GM12874 (cell line): ENCODE measurements at regions not wholly inside any gene's neighbourhood (a gene's known extent, or its start where the extent isn't known, plus 50 kb on each side); places are given as distances from the start of the nearest gene placed in this dataset.

Experiments used
- TF ChIP-seq, protein P1 (sequence below): IDR thresholded peaks from 2 replicates; pipeline ENCODE4 v1.5.1; 2011; ENCODE audit warnings: low read depth, mild to moderate bottlenecking, control low read depth, low read length, moderate library complexity; ENCODE audit not compliant: insufficient read depth

DNA sequence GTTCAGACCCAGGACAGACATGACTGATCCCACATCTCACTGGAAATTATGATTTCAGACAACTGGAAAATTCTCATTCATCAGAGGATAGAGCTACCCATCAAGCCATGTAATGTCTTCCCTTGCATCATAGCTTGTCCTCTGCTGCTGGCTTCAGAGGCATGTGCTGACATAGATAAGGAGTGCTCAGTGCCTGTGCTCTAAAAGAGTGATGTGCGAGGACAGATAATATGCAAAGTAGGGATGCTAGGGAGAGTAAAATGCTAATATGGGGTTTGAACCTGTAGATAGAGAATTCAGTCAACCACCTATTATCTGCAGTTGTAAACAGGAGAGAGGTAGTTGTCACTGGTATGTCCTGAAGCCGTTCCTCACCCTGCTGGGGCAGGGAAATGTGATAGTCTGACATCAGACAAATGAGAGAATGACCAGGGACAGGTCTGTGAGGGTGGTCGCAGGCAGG is 349.7 kb upstream of the CCL2 start:
- TF ChIP-seq, protein P1, sequence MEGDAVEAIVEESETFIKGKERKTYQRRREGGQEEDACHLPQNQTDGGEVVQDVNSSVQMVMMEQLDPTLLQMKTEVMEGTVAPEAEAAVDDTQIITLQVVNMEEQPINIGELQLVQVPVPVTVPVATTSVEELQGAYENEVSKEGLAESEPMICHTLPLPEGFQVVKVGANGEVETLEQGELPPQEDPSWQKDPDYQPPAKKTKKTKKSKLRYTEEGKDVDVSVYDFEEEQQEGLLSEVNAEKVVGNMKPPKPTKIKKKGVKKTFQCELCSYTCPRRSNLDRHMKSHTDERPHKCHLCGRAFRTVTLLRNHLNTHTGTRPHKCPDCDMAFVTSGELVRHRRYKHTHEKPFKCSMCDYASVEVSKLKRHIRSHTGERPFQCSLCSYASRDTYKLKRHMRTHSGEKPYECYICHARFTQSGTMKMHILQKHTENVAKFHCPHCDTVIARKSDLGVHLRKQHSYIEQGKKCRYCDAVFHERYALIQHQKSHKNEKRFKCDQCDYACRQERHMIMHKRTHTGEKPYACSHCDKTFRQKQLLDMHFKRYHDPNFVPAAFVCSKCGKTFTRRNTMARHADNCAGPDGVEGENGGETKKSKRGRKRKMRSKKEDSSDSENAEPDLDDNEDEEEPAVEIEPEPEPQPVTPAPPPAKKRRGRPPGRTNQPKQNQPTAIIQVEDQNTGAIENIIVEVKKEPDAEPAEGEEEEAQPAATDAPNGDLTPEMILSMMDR: no peak

DNA sequence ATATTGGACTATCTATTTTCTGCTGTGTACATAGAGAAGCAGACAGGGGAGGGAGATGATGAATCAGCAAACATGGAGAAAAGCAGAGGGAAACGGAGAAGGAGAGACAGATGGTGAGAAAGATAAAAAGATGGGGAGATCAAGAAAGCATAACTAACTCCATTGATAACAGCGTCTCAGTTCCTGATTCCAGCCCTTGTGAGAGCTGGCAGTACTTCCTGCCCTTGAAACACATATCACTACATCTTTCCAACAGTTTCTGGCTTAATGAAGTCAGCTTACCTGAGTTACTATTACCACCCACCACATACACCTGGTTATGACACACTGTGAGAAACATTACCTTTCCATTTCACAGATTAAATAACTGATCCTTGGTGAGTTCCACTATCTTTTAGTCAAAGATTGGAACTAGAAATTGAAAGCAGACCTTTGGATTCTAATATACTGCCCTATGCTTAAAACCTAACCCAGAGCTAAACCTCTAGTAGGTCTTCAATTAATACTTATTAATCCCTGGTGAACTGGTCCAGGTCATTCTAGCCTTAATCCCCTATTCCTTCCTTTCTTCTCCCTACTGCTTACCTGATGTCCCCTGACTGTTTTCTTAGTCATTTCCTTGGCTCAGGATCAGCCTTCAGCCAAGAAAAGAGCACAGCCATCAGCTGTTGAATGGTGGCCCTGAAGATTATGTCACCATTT is 346.6 kb upstream of the CCL2 start:
- TF ChIP-seq, protein P1: no peak

DNA sequence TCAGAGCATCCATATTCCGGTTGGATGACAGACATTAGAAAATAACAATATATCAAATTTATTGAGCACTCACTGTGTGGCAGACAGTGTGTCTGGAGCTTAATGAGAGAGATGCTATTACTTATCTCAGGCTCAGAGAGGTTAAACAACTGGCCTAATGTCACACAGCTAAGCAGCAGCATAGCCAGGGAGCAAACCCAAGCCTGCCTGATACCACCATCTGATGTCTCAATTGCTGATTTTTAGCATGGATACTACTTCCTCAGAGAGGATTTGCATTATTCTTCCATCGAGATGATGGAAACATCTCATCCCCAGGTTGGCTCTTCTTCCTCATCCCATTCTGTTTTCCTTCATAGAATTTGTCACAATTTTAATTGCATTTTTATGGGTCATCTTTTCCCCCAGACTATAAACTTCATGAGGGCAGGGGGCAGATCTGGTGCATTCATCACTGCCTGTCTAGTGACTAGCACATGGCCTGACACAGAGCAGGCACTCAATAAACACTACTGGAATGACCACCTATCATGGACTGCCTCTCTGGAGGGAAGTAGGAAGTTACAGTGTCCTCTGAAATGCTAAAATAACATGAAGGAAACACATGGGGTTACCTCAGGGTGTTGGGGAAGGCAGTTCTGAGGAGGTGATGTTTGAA is 344.8 kb upstream of the CCL2 start:
- TF ChIP-seq, protein P1: no peak

DNA sequence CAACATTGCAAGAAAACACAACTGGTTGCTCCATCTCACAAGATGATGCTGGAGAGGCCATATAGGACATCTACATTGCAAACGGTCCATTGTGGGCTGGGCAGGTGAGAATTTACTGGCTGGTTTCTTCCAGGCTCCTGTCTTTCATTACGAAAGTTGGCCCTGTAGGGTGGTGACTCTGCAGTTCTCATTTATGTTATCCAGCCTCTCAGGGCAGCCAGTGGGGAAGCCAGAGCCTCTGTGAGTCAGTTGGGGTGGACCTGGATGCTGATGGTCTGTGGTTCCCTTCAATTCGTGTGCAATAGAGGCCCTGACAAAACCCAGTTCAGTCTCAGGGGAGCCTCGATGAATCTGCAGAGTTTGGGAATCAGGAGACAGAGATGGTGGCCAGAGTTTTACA is 341.0 kb upstream of the CCL2 start:
- TF ChIP-seq, protein P1: no peak

DNA sequence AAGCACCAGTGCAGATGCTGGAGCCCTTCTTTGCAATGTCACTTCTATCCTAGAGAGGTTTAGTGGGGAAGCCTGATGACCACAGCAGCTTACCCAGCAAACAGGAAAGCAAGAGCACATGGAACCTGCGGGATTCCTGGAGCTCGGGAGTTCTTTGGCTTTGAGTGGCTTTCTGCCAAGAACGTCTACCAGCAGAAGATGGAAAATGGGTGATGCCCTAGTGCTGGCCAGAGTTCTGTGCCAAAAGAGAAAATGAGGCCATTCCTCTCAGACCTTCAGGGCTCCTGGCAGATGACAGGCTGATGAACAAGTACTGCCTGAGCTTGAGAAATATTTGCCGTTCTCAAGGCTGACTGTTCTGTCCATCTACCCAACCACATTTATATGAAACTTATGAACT is 332.1 kb upstream of the CCL2 start:
- TF ChIP-seq, protein P1: no peak

DNA sequence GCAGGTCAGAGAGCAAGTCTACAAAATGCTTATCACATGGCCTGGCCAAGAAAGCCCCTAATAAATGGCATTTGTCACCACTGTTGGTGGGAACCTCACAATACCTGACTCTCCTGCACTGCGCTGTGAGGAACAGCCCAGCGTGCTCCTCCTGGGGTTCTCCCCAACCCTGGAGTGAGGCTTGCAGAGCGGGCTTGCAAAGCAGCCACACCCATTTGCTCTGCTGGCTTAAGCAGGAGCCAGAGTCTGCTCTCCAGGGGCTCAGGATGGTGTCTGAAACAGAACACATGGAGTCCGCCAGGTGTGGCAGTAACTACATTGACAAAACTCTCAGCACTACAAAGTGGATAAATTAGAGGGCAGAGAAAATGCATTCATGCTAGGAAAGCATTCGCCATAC is 331.0 kb upstream of the CCL2 start:
- TF ChIP-seq, protein P1: no peak

DNA sequence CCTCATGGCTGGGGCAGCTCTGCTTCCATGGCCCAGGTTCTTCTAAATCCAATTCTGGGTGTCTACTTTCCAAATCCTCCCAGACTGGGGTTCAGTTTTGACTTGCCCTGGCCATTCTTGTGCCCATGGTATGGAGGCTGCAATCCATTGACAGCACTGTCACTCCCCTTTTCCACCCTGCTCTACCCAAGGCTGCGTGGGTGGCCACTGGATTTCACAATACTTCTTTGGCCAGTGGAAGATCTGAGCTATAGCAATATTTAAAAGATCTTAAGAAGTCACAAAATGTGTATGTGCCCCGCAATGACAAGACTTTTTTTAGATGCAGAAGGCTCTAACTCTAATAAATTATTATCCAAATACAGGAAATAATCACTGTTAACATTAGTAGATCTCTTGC is 329.4 kb upstream of the CCL2 start:
- TF ChIP-seq, protein P1: no peak
